Activated CD8-positive, alpha-beta T cell treated with anti-CD3 and anti-CD28 coated beads for 36 hours (primary cell): ENCODE measurements at regions not wholly inside any gene's neighbourhood (a gene's known extent, or its start where the extent isn't known, plus 50 kb on each side); places are given as distances from the start of the nearest gene placed in this dataset.

Source experiments
- ATAC-seq: fragments of 200-7000 bp; cut with Tn5 transposase; one replicate; pipeline ENCODE4 v1.10.0; 2021; ENCODE audit warnings: mild to moderate bottlenecking, moderate library complexity
- CTCF ChIA-PET: fragments of 350-600 bp; sonication (Branson Sonifier 250); formaldehyde crosslinking; loops from one replicate; lab custom pipeline; 2021; ENCODE audit warnings: antibody characterized with exemption; lab: Charles Lee
- POLR2A ChIA-PET: fragments of 350-600 bp; sonication (Branson Sonifier 250); formaldehyde crosslinking; loops from one replicate; lab custom pipeline; 2021; ENCODE audit warnings: antibody characterized with exemption; lab: Charles Lee
- DNase-seq: peaks from one replicate; pipeline ENCODE4 v3.0.0-alpha.2; 2020
- H3K27ac Mint-ChIP-seq: one replicate; pipeline ENCODE4 v1.8.0; 2021; ENCODE audit warnings: mild to moderate bottlenecking, mixed read lengths
- H3K27me3 Mint-ChIP-seq: one replicate; pipeline ENCODE4 v1.8.0; 2021; ENCODE audit warnings: mixed read lengths
- H3K36me3 Mint-ChIP-seq: one replicate; pipeline ENCODE4 v1.8.0; 2021; ENCODE audit warnings: low read depth, mixed read lengths
- H3K4me1 Mint-ChIP-seq: one replicate; pipeline ENCODE4 v1.8.0; 2021; ENCODE audit warnings: low read depth, mixed read lengths
- H3K4me3 Mint-ChIP-seq: one replicate; pipeline ENCODE4 v1.8.0; 2021; ENCODE audit warnings: mild to moderate bottlenecking, moderate library complexity, mixed read lengths
- H3K9me3 Mint-ChIP-seq: one replicate; pipeline ENCODE4 v1.8.0; 2021; ENCODE audit warnings: mixed read lengths
- intact Hi-C: fragments of 100-400 bp; cut with micrococcal nuclease; formaldehyde crosslinking; loops from one replicate; pipeline ENCODE4 v1.10.0; 2022
- TF ChIP-seq, protein P1 (sequence below): fragments of 200-600 bp; IDR thresholded peaks from one replicate; pipeline ENCODE4 v1.8.0; 2022; ENCODE audit warnings: antibody characterized with exemption, mild to moderate bottlenecking

DNA sequence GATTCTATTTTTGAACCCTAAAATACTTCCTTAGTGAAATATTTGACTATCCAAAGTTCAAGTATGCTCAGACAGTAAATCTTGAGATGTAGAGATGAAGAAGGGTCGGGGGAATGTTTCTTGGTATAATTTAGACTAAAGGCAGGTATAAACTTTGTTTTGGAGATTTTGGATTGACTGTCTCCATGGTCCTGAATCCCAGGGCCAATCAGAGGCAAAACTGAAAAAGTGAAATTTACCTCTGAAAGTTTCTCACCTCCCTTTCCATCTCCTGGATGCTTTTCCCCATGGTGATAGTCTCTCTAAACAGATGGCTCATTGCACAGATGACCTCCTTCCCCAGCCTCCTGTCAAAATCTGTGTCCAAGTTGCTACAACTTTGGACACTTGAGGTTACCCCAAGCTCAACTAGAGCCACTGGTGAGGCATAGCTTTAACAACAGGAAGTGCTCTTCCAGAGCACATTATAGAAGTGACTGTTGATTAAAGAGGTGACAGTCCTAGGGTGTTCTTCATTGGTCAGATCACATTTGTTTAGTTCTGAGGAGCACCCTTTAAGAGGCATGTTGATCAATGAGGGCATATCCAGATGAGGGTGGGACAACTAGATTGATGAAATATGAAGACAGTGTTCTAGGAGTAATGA, 128.4 kb downstream of the AKAP11 start:
- POLR2A ChIA-PET: no interaction called here
- no peak for ATAC-seq
- H3K4me3 Mint-ChIP-seq: no peak overlapping the region
- H3K27ac Mint-ChIP-seq: peak overlapping the region; percentile 53
- peaks cover 6% of the 10 kb centered on the region for H3K9me3 Mint-ChIP-seq
- intact Hi-C loops: no loop called here
- CTCF ChIA-PET: no interaction called here
- no peaks in the 10 kb centered on the region for H3K27me3 Mint-ChIP-seq
- no peak for DNase-seq
- H3K4me1 Mint-ChIP-seq: peaks cover 68% of the 10 kb centered on the region
- H3K36me3 Mint-ChIP-seq: peaks cover 53% of the 10 kb centered on the region
- TF ChIP-seq, protein P1, sequence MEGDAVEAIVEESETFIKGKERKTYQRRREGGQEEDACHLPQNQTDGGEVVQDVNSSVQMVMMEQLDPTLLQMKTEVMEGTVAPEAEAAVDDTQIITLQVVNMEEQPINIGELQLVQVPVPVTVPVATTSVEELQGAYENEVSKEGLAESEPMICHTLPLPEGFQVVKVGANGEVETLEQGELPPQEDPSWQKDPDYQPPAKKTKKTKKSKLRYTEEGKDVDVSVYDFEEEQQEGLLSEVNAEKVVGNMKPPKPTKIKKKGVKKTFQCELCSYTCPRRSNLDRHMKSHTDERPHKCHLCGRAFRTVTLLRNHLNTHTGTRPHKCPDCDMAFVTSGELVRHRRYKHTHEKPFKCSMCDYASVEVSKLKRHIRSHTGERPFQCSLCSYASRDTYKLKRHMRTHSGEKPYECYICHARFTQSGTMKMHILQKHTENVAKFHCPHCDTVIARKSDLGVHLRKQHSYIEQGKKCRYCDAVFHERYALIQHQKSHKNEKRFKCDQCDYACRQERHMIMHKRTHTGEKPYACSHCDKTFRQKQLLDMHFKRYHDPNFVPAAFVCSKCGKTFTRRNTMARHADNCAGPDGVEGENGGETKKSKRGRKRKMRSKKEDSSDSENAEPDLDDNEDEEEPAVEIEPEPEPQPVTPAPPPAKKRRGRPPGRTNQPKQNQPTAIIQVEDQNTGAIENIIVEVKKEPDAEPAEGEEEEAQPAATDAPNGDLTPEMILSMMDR: no peak

DNA sequence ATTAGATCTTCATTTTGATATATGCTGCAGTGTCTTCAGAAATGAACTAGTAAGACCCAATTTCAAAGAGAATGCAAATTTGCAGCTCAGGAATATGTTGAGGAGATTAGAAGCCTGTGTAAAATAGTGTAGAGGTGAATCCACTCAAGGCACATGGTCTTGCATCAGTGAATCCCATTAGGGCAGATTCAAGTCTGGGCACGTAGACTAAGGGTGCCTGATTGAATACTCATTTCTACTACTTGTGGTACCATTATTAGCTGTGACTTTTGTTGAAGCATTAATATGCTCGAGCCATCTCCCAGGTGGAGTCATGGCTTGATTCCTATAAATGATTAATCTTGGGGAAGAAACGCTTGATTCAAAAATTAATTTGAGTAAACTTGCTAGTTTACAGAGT, 129.4 kb downstream of the AKAP11 start:
- H3K27ac Mint-ChIP-seq: peak overlapping the region; percentile 74
- DNase-seq: no peak
- ChIA-PET POLR2A (interaction anchor here (2.0 to 3.8 kb wide), 3 partner anchors 7 to 47 kb away, joined by 9 to 21 read pairs (median 11); no protein-coding TSS in a partner anchor), CTCF (interaction anchor here (1.1 to 1.2 kb wide), 2 partner anchors 9 to 17 kb away, joined by 4 read pairs; no protein-coding TSS in a partner anchor)
- peaks cover 6% of the 10 kb centered on the region for H3K9me3 Mint-ChIP-seq
- intact Hi-C loops: no loop called here
- ATAC-seq: no peak
- H3K36me3 Mint-ChIP-seq: peaks cover 52% of the 10 kb centered on the region
- TF ChIP-seq, protein P1: no peak
- no peak overlapping the region for H3K4me3 Mint-ChIP-seq
- H3K27me3 Mint-ChIP-seq: no peaks in the 10 kb centered on the region
- H3K4me1 Mint-ChIP-seq: peaks cover 74% of the 10 kb centered on the region

DNA sequence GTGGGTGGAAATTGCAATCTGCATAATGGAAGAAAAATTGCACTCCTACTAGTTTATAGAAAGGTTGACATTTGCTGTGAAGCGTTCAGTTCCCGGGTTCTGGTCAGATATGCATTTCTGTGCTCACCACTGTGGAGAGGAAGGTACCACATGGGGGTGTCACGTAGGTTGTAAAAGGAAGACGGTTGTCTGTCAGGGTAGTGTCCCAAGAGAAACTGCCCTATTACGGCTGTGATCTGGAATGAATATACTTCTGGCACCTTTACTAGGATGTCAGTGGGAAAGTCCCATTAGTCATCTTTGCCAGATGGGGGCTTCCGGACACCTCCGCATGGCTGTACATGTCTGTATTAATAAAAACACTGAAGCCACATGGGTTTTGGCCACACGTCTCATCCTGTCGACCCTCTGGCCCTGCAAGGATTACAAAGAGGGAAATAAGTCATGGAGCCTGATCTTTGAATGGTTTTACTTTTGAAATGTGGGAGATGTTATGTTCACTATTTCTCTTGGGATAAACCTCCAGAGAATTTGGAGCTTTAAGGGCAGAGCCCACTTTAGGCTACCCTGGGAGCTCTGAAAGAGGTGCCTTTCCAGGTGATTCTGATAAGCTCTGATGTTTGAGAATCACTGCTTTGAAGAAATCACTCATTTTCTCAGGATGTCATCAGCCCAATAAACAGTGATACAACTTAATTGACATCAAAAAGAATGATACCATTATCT, 133.9 kb downstream of the AKAP11 start:
- POLR2A ChIA-PET: interaction anchor here (0.8 to 2.8 kb wide), 6 partner anchors 10 to 92 kb away, joined by 3 to 26 read pairs (median 6); no protein-coding TSS in a partner anchor

DNA sequence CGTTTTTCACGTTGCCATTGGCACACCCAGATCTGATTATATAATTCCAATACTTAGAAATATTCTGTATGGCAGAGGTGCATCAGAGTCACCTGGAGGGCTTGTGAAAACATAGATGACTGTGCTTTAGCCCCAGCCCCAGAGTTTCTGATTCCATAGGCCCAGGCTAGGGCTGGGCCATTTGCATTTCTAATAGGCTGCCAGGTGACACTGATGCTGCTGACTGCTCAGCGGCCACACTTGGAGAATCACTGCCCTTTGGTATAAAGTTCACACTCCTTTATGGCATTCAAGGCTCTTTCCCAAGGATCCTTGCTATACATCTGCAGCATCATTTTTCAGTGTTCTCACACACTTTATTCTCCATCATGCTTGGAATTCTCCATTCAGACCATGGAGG, 137.1 kb downstream of the AKAP11 start:
- H3K27ac Mint-ChIP-seq: no peak overlapping the region
- intact Hi-C loops: no loop called here
- POLR2A ChIA-PET: no interaction called here

More for the DNA sequence above, 133.9 kb downstream of the AKAP11 start:
- peaks cover 2% of the 10 kb centered on the region for H3K9me3 Mint-ChIP-seq
- H3K36me3 Mint-ChIP-seq: peaks cover 38% of the 10 kb centered on the region
- peak overlapping the region; percentile 33 for H3K4me3 Mint-ChIP-seq
- ATAC-seq (peak; percentile 83), DNase-seq (peak; percentile 91)
- peaks cover 56% of the 10 kb centered on the region for H3K4me1 Mint-ChIP-seq
- no peaks in the 10 kb centered on the region for H3K27me3 Mint-ChIP-seq
- TF ChIP-seq, protein P1: no peak
- H3K27ac Mint-ChIP-seq: peak overlapping the region; percentile 90
- CTCF ChIA-PET: interaction anchor here (0.9 to 1.2 kb wide), 3 partner anchors 10 to 32 kb away, joined by 3 read pairs; no protein-coding TSS in a partner anchor
- intact Hi-C loops: loop anchor here (1.0 to 2.0 kb wide), 2 partner anchors 13 to 51 kb away; no protein-coding TSS in a partner anchor

More for the DNA sequence above, 137.1 kb downstream of the AKAP11 start:
- no peak overlapping the region for H3K4me3 Mint-ChIP-seq
- CTCF ChIA-PET: no interaction called here
- DNase-seq (no peak), ATAC-seq (no peak)
- TF ChIP-seq, protein P1: no peak
- peaks cover 59% of the 10 kb centered on the region for H3K4me1 Mint-ChIP-seq
- peaks cover 2% of the 10 kb centered on the region for H3K9me3 Mint-ChIP-seq
- no peaks in the 10 kb centered on the region for H3K27me3 Mint-ChIP-seq
- H3K36me3 Mint-ChIP-seq: peaks cover 43% of the 10 kb centered on the region
